PC-9 (cell line): ENCODE measurements at regions not wholly inside any gene's neighbourhood (a gene's known extent, or its start where the extent isn't known, plus 50 kb on each side); places are given as distances from the start of the nearest gene placed in this dataset.

Experiments used
- BruUV-seq: library from RNA; stranded (reverse); fragments of 400-500 nt; replicated peaks from 2 replicates; lab custom pipeline; 2021; lab: Mats Ljungman, UMichigan
- CTCF ChIA-PET: fragments of 300-600 bp; sonication (Branson Sonifier 250); formaldehyde crosslinking; loops from one replicate; lab custom pipeline; 2022; ENCODE audit warnings: antibody characterized with exemption; lab: Charles Lee
- POLR2A ChIA-PET: fragments of 300-600 bp; sonication (Branson Sonifier 250); formaldehyde crosslinking; loops from one replicate; lab custom pipeline; 2022; ENCODE audit warnings: antibody characterized with exemption; ENCODE audit not compliant: unreplicated experiment; lab: Charles Lee
- DNase-seq, 2 experiments: peaks; one replicate each; pipeline versions ENCODE4 v3.0.0 to v3.0.0-alpha.2; 2015 to 2022; ENCODE audit warnings: mixed read lengths in 1 of 2
- H2AFZ ChIP-seq: fragments of 200-600 bp; sonication (generic); 2 replicates; pipeline ENCODE4 v1.8.1; 2017; ENCODE audit warnings: antibody characterized with exemption
- H3F3A ChIP-seq: fragments of 200-600 bp; sonication (generic); 2 replicates; pipeline ENCODE4 v1.8.1; 2017; ENCODE audit warnings: antibody characterized with exemption, mild to moderate bottlenecking, low read depth; ENCODE audit not compliant: insufficient read depth
- H3K27ac ChIP-seq: fragments of 200-600 bp; sonication (generic); 2 replicates; pipeline ENCODE4 v1.6.1; 2016; ENCODE audit warnings: mixed run types
- H3K27me3 ChIP-seq: fragments of 200-600 bp; sonication (generic); 2 replicates; pipeline ENCODE4 v1.6.1; 2016; ENCODE audit warnings: low read depth, mixed run types; ENCODE audit not compliant: insufficient read depth
- H3K36me3 ChIP-seq: fragments of 200-600 bp; sonication (generic); 2 replicates; pipeline ENCODE4 v1.6.1; 2016; ENCODE audit warnings: low read depth, mixed run types
- H3K4me1 ChIP-seq: fragments of 200-600 bp; sonication (generic); replicated peaks from 2 replicates; pipeline ENCODE4 v1.6.1; 2016; ENCODE audit warnings: mixed run types; ENCODE audit not compliant: insufficient read depth
- H3K4me2 ChIP-seq: fragments of 200-600 bp; sonication (generic); 2 replicates; pipeline ENCODE4 v1.6.1; 2017; ENCODE audit warnings: mixed run types
- H3K4me3 ChIP-seq: fragments of 200-600 bp; sonication (generic); 2 replicates; pipeline ENCODE4 v1.6.1; 2016; ENCODE audit warnings: mixed run types
- H3K79me2 ChIP-seq: fragments of 200-600 bp; sonication (generic); 2 replicates; pipeline ENCODE4 v1.6.1; 2017; ENCODE audit warnings: low read depth, mixed run types
- H3K9me2 ChIP-seq: fragments of 200-600 bp; sonication (generic); 2 replicates; pipeline ENCODE4 v1.8.1; 2017; ENCODE audit warnings: mild to moderate bottlenecking; ENCODE audit not compliant: insufficient read depth
- H3K9me3 ChIP-seq: fragments of 200-600 bp; sonication (generic); 2 replicates; pipeline ENCODE4 v1.8.1; 2016; ENCODE audit warnings: low read depth; ENCODE audit not compliant: insufficient read depth
- H4K20me1 ChIP-seq: fragments of 200-600 bp; sonication (generic); 2 replicates; pipeline ENCODE4 v1.8.1; 2017; ENCODE audit not compliant: insufficient read depth
- CTCF ChIP-seq: fragments of 200-600 bp; sonication (generic); conservative IDR thresholded peaks from 2 replicates; pipeline ENCODE4 v1.6.1; 2017; ENCODE audit warnings: mixed run types, antibody characterized with exemption, mild to moderate bottlenecking, moderate library complexity
- EZH2 ChIP-seq: fragments of 200-600 bp; sonication (generic); IDR thresholded peaks from 2 replicates; pipeline ENCODE4 v1.8.0; 2017; ENCODE audit warnings: antibody characterized with exemption, low read depth
- intact Hi-C: fragments of 100-400 bp; cut with micrococcal nuclease; formaldehyde crosslinking; loops from one replicate; pipeline ENCODE4 v1.10.0; 2022; ENCODE audit not compliant: unreplicated experiment

- intact Hi-C loops: no loop called here
Observed at GRCh38 chr5:97906135-97906534, 723.1 kb upstream of the RIOK2 start.

DNA sequence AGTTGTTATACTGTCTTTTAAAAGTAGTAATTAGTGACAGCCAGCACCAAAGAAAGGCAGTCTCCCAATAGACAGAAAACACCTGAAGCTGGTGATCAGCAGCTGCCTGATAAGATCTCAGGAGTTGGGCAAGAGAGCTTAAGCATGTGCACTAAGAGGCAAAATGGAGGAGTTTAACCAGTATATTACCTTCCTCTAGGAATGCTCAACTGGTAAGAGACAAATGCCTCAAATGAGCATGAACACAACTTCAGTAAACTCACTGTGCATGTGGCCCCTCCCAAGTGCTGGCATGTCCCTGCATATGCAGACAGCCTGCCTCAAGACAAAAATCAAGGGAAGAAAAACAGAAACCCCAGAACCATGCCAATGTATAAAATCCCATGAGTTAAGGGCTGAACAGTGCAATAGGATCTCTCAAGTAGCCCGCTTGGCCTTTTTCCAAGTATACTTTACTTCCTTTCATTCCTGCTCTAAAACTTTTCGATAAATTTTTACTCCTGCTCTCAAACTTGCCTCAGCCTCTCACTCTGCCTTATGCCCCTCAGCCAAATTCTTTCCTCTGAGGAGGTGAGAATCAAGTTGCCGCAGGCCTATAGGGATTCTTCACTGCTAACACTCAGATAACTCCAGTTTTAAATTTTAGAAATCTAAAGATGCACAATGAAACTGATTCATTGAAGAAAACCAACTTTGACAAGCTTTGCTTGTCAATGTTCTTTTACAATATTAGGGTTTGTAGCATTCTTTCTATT, 724.8 kb upstream of the RIOK2 start:
- Histone ChIP-seq H3K9me3 (0 out of 2 replicates have a peak, but pooled peaks cover 5% of the 10 kb centered on the region), H3K4me1 (no peaks in the 10 kb centered on the region), H3K36me3 (no peaks in the 10 kb centered on the region), H4K20me1 (no peaks in the 10 kb centered on the region), H3K27me3 (no peaks in the 10 kb centered on the region), H3F3A (no peaks in the 10 kb centered on the region), H3K27ac (no peak overlapping the region), H2AFZ (0 out of 2 replicates have a peak overlapping the region, but pooled peaks have one; percentile 44), H3K4me2 (no peak overlapping the region), H3K79me2 (no peaks in the 10 kb centered on the region), H3K9me2 (no peaks in the 10 kb centered on the region), H3K4me3 (no peak overlapping the region)
- TF ChIP-seq EZH2 (no peak), CTCF (no peak)
- no TSS peak for BruUV-seq
- no peak for DNase-seq
- ChIA-PET CTCF (no interaction called here), POLR2A (no interaction called here)
- intact Hi-C loops: no loop called here

More at GRCh38 chr5:97906135-97906534, 723.1 kb upstream of the RIOK2 start:
- DNase-seq: no peak
- H3K36me3 ChIP-seq: no peaks in the 10 kb centered on the region
- no peak overlapping the region for H2AFZ ChIP-seq
- no peaks in the 10 kb centered on the region for H4K20me1 ChIP-seq
- no peaks in the 10 kb centered on the region for H3K9me2 ChIP-seq
- no peaks in the 10 kb centered on the region for H3K4me1 ChIP-seq
- BruUV-seq: no TSS peak
- ChIA-PET CTCF (no interaction called here), POLR2A (no interaction called here)
- TF ChIP-seq CTCF: no peak
- no peak for TF ChIP-seq EZH2
- no peak overlapping the region for H3K27ac ChIP-seq
- no peaks in the 10 kb centered on the region for H3F3A ChIP-seq
- H3K9me3 ChIP-seq: 0 out of 2 replicates have a peak, but pooled peaks cover 5% of the 10 kb centered on the region
- no peak overlapping the region for H3K4me2 ChIP-seq
- no peaks in the 10 kb centered on the region for H3K27me3 ChIP-seq
- no peaks in the 10 kb centered on the region for H3K79me2 ChIP-seq
- no peak overlapping the region for H3K4me3 ChIP-seq

DNA sequence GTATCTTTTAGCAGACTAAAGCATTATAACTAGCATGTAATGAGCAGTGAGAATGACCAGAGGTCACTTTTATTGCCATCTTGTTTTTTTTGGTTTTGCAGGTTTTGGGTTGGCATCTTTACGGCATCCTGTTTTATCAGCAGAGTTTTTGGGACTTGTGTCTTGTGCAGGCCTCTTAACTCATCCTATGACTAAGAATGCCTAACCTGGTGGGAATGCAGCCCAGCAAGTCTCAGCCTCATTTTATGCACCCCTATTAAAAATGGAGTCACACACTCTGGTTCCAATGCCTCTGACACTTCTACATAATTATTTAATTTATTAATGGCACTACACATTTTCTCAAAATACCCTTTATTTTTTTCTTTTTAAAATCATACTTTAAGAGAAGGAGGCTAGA, 726.5 kb upstream of the RIOK2 start:
- TF ChIP-seq EZH2: no peak
- no peak for TF ChIP-seq CTCF
- H3K4me2 ChIP-seq: no peak overlapping the region

More for the DNA sequence above, 726.5 kb upstream of the RIOK2 start:
- Histone ChIP-seq H3F3A (no peaks in the 10 kb centered on the region), H2AFZ (no peak overlapping the region), H3K27me3 (no peaks in the 10 kb centered on the region), H3K4me3 (no peak overlapping the region), H3K9me3 (0 out of 2 replicates have a peak, but pooled peaks cover 5% of the 10 kb centered on the region), H3K36me3 (no peaks in the 10 kb centered on the region), H3K9me2 (no peaks in the 10 kb centered on the region; the same call in 1 of the 2 replicates), H3K79me2 (no peaks in the 10 kb centered on the region), H3K4me1 (no peaks in the 10 kb centered on the region), H3K27ac (no peak overlapping the region), H4K20me1 (no peaks in the 10 kb centered on the region)
- CTCF ChIA-PET: no interaction called here
- BruUV-seq: no TSS peak
- POLR2A ChIA-PET: no interaction called here
- intact Hi-C loops: no loop called here
- DNase-seq: no peak
